Tibial nerve (tissue), 4 donors: ENCODE measurements at regions not wholly inside any gene's neighbourhood (a gene's known extent, or its start where the extent isn't known, plus 50 kb on each side); places are given as distances from the start of the nearest gene placed in this dataset.

Experiments used
- DNase-seq, 2 donors: peaks; one replicate each; pipeline ENCODE4 v3.0.0-alpha.2; 2019; ENCODE audit warnings: low spot score in 2 of 2
- H3K27ac ChIP-seq, 4 donors: fragments of 200-600 bp; sonication (generic) in 3 of 4; one replicate each; pipeline ENCODE4 v1.5.1; 2017 to 2019; ENCODE audit warnings: mild to moderate bottlenecking in 1 of 4
- H3K27me3 ChIP-seq, 2 donors: fragments of 200-600 bp; sonication (generic) in 1 of 2; one replicate each; pipeline versions ENCODE4 v1.5.1 to v1.6.0; 2017 to 2019
- H3K36me3 ChIP-seq, 3 donors: fragments of 200-600 bp; sonication (generic); one replicate each; pipeline ENCODE4 v1.5.1; 2018 to 2019
- H3K4me1 ChIP-seq, 4 donors: fragments of 200-600 bp; sonication (generic) in 3 of 4; one replicate each; pipeline ENCODE4 v1.5.1; 2017 to 2019
- H3K4me3 ChIP-seq, 4 donors: fragments of 200-600 bp; sonication (generic) in 3 of 4; one replicate each; pipeline ENCODE4 v1.5.1; 2017 to 2019; ENCODE audit warnings: mild to moderate bottlenecking in 1 of 4, moderate library complexity in 1 of 4
- H3K9me3 ChIP-seq, 4 donors: fragments of 200-600 bp; sonication (generic) in 3 of 4; one replicate each; pipeline ENCODE4 v1.5.1; 2017 to 2019
- CTCF ChIP-seq, 5 experiments: fragments of 200-600 bp in 3 of 5; fragments of 450-650 bp in 2 of 5; sonication (generic) in 3 of 5; IDR thresholded peaks; one replicate each; pipeline ENCODE4 v1.5.1; 2016 to 2019; ENCODE audit warnings: antibody characterized with exemption in 5 of 5, mild to moderate bottlenecking in 3 of 5, moderate library complexity in 2 of 5
- EP300 ChIP-seq, 2 donors: sonication (generic); formaldehyde crosslinking; IDR thresholded peaks; one replicate each; pipeline ENCODE4 v1.6.1; 2017; ENCODE audit warnings: antibody characterized with exemption in 2 of 2, mild to moderate bottlenecking in 1 of 2
- POLR2A ChIP-seq, 2 donors: fragments of 450-650 bp; IDR thresholded peaks; one replicate each; pipeline ENCODE4 v1.6.1; 2017; ENCODE audit warnings: antibody characterized with exemption in 2 of 2, mild to moderate bottlenecking in 2 of 2, moderate library complexity in 2 of 2
- WGBS, 2 donors: methylation state at CpG; one replicate each; pipeline ENCODE4 v1.1.5; 2018; 5-methylcytosine and 5-hydroxymethylcytosine counted together

GRCh38 chr13:33970746-33971561 lies 153.0 kb downstream of the RFC3 start:
- no peak overlapping the region for H3K4me3 ChIP-seq
- H3K36me3 ChIP-seq = no peaks in the 10 kb centered on the region
- no peaks in the 10 kb centered on the region for H3K4me1 ChIP-seq
- TF ChIP-seq CTCF (IDR thresholded peaks at IDR 0.05) (no peak), EP300 (IDR thresholded peaks at IDR 0.05) (no peak), POLR2A (IDR thresholded peaks at IDR 0.05) (no peak)
- no peaks in the 10 kb centered on the region for H3K9me3 ChIP-seq
- WGBS, 2 donors = 77 to 82% methylated on average over 4 of the region's 4 CpGs
- H3K27me3 ChIP-seq = no peaks in the 10 kb centered on the region
- no peak overlapping the region for H3K27ac ChIP-seq
- DNase-seq = no peak

DNA sequence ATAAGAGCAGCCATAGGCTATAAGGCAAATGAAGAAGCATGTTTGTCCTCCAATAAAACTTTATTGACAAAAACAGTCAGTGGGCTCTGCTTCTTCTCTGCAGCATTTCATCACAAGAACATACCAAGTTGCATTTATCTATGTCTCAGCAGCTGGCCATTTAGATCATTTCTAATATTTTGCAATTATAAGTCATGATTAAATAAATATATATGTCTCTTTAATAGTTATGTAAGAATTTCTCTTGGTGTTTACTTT lies 153.5 kb downstream of the RFC3 start:
- H3K9me3 ChIP-seq = no peaks in the 10 kb centered on the region
- no peak overlapping the region for H3K4me3 ChIP-seq
- no peaks in the 10 kb centered on the region for H3K36me3 ChIP-seq
- no peaks in the 10 kb centered on the region for H3K4me1 ChIP-seq
- TF ChIP-seq EP300 (IDR thresholded peaks at IDR 0.05) = no peak
- TF ChIP-seq POLR2A (IDR thresholded peaks at IDR 0.05) = no peak
- TF ChIP-seq CTCF (IDR thresholded peaks at IDR 0.05) = no peak
- no peak overlapping the region for H3K27ac ChIP-seq
- H3K27me3 ChIP-seq = no peaks in the 10 kb centered on the region
- DNase-seq = no peak

DNA sequence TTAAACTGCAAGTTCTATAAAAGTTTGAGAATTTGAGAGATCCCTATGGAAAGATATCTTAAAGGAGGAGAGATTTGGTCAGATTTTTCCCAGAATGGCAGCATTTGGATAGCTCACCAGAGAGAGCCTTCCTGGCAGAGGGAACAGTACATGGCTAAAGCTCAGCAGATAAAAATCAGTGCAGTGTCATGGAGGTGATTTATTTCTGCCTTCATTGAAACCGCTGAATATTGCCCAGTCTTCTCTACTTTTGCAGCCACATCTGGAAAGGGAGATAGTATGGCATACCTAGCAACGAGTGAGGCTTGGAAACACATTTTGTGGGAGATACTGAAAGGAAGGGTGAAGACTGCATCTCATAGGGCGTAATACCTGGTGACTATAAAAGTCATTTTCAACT lies 155.2 kb downstream of the RFC3 start:
- H3K4me3 ChIP-seq = no peak overlapping the region
- no peak overlapping the region for H3K27ac ChIP-seq
- no peaks in the 10 kb centered on the region for H3K4me1 ChIP-seq
- no peaks in the 10 kb centered on the region for H3K27me3 ChIP-seq
- H3K36me3 ChIP-seq = no peaks in the 10 kb centered on the region
- TF ChIP-seq POLR2A (IDR thresholded peaks at IDR 0.05) (no peak), CTCF (IDR thresholded peaks at IDR 0.05) (no peak), EP300 (IDR thresholded peaks at IDR 0.05) (no peak)
- 86 to 98% methylated on average over 3 of the region's 3 CpGs for WGBS, 2 donors
- H3K9me3 ChIP-seq = no peaks in the 10 kb centered on the region
- DNase-seq = no peak

- DNase-seq = no peak
- 83 to 84% methylated on average over 4 of the region's 4 CpGs for WGBS, 2 donors
- Histone ChIP-seq H3K9me3 (no peaks in the 10 kb centered on the region), H3K27me3 (no peaks in the 10 kb centered on the region), H3K36me3 (no peaks in the 10 kb centered on the region), H3K4me1 (no peaks in the 10 kb centered on the region), H3K4me3 (no peak overlapping the region), H3K27ac (no peak overlapping the region)
- TF ChIP-seq POLR2A (IDR thresholded peaks at IDR 0.05) (no peak), CTCF (IDR thresholded peaks at IDR 0.05) (no peak), EP300 (IDR thresholded peaks at IDR 0.05) (no peak)
These were observed 159.0 kb downstream of the RFC3 start for GRCh38 chr13:33976965-33977364.

DNA sequence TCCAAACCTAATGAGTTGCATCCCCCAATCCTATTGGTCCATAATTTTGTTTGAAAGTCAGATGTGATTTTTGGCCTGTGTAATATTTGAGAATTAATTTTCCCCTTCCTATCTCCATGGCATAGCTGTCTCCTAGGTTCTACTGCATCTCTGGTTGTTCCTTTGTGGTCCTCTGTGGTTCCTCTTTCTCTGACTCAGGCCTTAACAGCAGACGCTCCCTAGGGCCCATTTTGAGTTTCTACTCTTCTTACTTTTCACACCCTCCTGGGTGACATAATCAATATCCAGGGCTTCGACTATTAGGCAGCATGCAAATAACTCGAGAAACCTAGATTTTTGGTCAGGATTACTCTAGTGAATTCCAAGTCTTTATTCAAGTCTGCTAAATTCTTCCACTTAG lies 160.7 kb downstream of the RFC3 start:
- H3K4me1 ChIP-seq = no peaks in the 10 kb centered on the region
- H3K27me3 ChIP-seq = no peaks in the 10 kb centered on the region
- no peaks in the 10 kb centered on the region for H3K36me3 ChIP-seq
- no peak for DNase-seq
- H3K9me3 ChIP-seq = no peaks in the 10 kb centered on the region
- no peak overlapping the region for H3K27ac ChIP-seq
- no peak for TF ChIP-seq POLR2A (IDR thresholded peaks at IDR 0.05)
- TF ChIP-seq CTCF (IDR thresholded peaks at IDR 0.05) = no peak
- TF ChIP-seq EP300 (IDR thresholded peaks at IDR 0.05) = no peak
- no peak overlapping the region for H3K4me3 ChIP-seq
- WGBS, 2 donors = 65 to 96% methylated on average over 3 of the region's 3 CpGs
